HCT116 (cell line): ENCODE measurements at regions not wholly inside any gene's neighbourhood (a gene's known extent, or its start where the extent isn't known, plus 50 kb on each side); places are given as distances from the start of the nearest gene placed in this dataset.

Source experiments
- ATAC-seq: fragments of 200-7000 bp; cut with Tn5 transposase; 2 replicates; pipeline ENCODE4 v1.9.1; 2020; ENCODE audit warnings: mild to moderate bottlenecking, moderate library complexity
- BruUV-seq: library from RNA; stranded (reverse); fragments of 400-500 nt; replicated peaks from 2 replicates; lab custom pipeline; 2021; lab: Mats Ljungman, UMichigan
- CTCF ChIA-PET: fragments of 300-600 bp; sonication (Branson Sonifier 250); formaldehyde crosslinking; loops from one replicate; lab custom pipeline; 2021; ENCODE audit warnings: antibody characterized with exemption; lab: Charles Lee
- POLR2A ChIA-PET: fragments of 300-600, 350-600 bp; sonication (Branson Sonifier 250); formaldehyde crosslinking; loops from one replicate; lab custom pipeline; 2021; ENCODE audit warnings: antibody characterized with exemption; lab: Charles Lee
- RAD21 ChIA-PET, 2 experiments: fragments of 300-600 bp; sonication (Branson Sonifier 250); formaldehyde crosslinking; loops; one replicate each; lab custom pipeline; 2023; ENCODE audit warnings: low total read pairs in 2 of 2; ENCODE audit not compliant: uncharacterized antibody in 2 of 2, unreplicated experiment in 2 of 2, low non-redundant PET in 1 of 2; lab: Charles Lee
- DNase-seq: peaks from one replicate; pipeline ENCODE4 v3.0.0-alpha.2; 2010; ENCODE audit warnings: low read depth, low spot score
- H2AFZ ChIP-seq: fragments of 200-600 bp; shearing (Covaris generic), sonication (generic); 2 replicates; pipeline ENCODE4 v1.6.1; 2017; ENCODE audit warnings: low read depth, mixed run types, mixed read lengths, antibody characterized with exemption, low read length; ENCODE audit not compliant: poor library complexity, severe bottlenecking
- H3K27ac ChIP-seq: 2 replicates; pipeline ENCODE4 v1.5.1; 2012; ENCODE audit warnings: low read depth, low read length
- H3K27me3 ChIP-seq: fragments of 200-600 bp; sonication (generic); 2 replicates; pipeline ENCODE4 v1.6.1; 2016; ENCODE audit warnings: mixed run types, low read length, mixed read lengths; ENCODE audit not compliant: insufficient read depth
- H3K36me3 ChIP-seq, 2 experiments: fragments of 200-500 bp in 1 of 2; fragments of 200-600 bp in 1 of 2; sonication (Bioruptor generic) in 1 of 2; sonication (generic) in 1 of 2; 2 replicates each; pipeline versions ENCODE4 v1.5.1 to v1.6.1; 2014 to 2016; ENCODE audit warnings: low read length in 2 of 2, inconsistent platforms in 1 of 2, mixed read lengths in 1 of 2, mixed run types in 1 of 2; ENCODE audit not compliant: insufficient read depth in 2 of 2, control insufficient read depth in 1 of 2
- H3K4me1 ChIP-seq, 2 experiments: fragments of 200-600 bp in 1 of 2; sonication (generic) in 1 of 2; 2 replicates each; pipeline versions ENCODE4 v1.5.1 to v1.6.1; 2012 to 2017; ENCODE audit warnings: low read length in 2 of 2, inconsistent platforms in 1 of 2, mild to moderate bottlenecking in 1 of 2, mixed read lengths in 1 of 2, mixed run types in 1 of 2, moderate library complexity in 1 of 2; ENCODE audit not compliant: insufficient read depth in 2 of 2, control insufficient read depth in 1 of 2
- H3K4me2 ChIP-seq: fragments of 200-600 bp; sonication (generic); 2 replicates; pipeline ENCODE4 v1.6.1; 2017; ENCODE audit warnings: mixed run types, low read length, mixed read lengths
- H3K4me3 ChIP-seq, 2 experiments: fragments of 200-600 bp in 1 of 2; sonication (generic) in 1 of 2; replicated peaks in 1 of 2; 2 replicates each; pipeline ENCODE4 v1.5.1; 2011 to 2016; ENCODE audit warnings: low read length in 2 of 2, control low read depth in 1 of 2, low read depth in 1 of 2, mild to moderate bottlenecking in 1 of 2, mixed read lengths in 1 of 2, mixed run types in 1 of 2
- H3K79me2 ChIP-seq: fragments of 200-600 bp; sonication (generic); 2 replicates; pipeline ENCODE4 v1.6.1; 2017; ENCODE audit warnings: mild to moderate bottlenecking, mixed run types, low read length, moderate library complexity, mixed read lengths; ENCODE audit not compliant: insufficient read depth
- H3K9ac ChIP-seq: fragments of 200-600 bp; sonication (generic); 2 replicates; pipeline ENCODE4 v1.6.1; 2016; ENCODE audit warnings: low read length, mixed read lengths
- H3K9me2 ChIP-seq: fragments of 200-600 bp; sonication (generic), shearing (Covaris generic); 2 replicates; pipeline ENCODE4 v1.6.1; 2017; ENCODE audit warnings: mixed run types, mild to moderate bottlenecking, moderate library complexity; ENCODE audit not compliant: insufficient read depth
- H3K9me3 ChIP-seq, 2 experiments: fragments of 200-500 bp in 1 of 2; fragments of 200-600 bp in 1 of 2; sonication (Bioruptor generic) in 1 of 2; sonication (generic) in 1 of 2; 2 replicates each; pipeline ENCODE4 v1.6.1; 2014 to 2017; ENCODE audit warnings: low read length in 2 of 2, mixed read lengths in 2 of 2, inconsistent platforms in 1 of 2, low read depth in 1 of 2, mild to moderate bottlenecking in 1 of 2, mixed run types in 1 of 2, moderate library complexity in 1 of 2; ENCODE audit not compliant: control insufficient read depth in 1 of 2, insufficient read depth in 1 of 2
- H4K20me1 ChIP-seq: fragments of 200-600 bp; sonication (generic), shearing (Covaris generic); 2 replicates; pipeline ENCODE4 v1.6.1; 2017; ENCODE audit warnings: mixed run types, mild to moderate bottlenecking, moderate library complexity; ENCODE audit not compliant: insufficient read depth
- CEBPB ChIP-seq: IDR thresholded peaks from 2 replicates; pipeline ENCODE4 v1.6.1; 2012; ENCODE audit warnings: low read depth
- EGR1 ChIP-seq: IDR thresholded peaks from 2 replicates; pipeline ENCODE4 v1.6.1; 2012; ENCODE audit warnings: low read depth
- EZH2 ChIP-seq: fragments of 200-600 bp; sonication (generic); IDR thresholded peaks from 2 replicates; pipeline ENCODE4 v1.6.1; 2017; ENCODE audit warnings: antibody characterized with exemption, mixed run types
- EZH2phosphoT487 ChIP-seq: fragments of 200-600 bp; IDR thresholded peaks from 2 replicates; pipeline ENCODE4 v1.6.1; 2018; ENCODE audit warnings: antibody characterized with exemption, borderline replicate concordance
- FOSL1 ChIP-seq: IDR thresholded peaks from 2 replicates; pipeline ENCODE4 v1.6.1; 2012; ENCODE audit warnings: low read depth
- JUND ChIP-seq: IDR thresholded peaks from 2 replicates; pipeline ENCODE4 v1.6.1; 2012
- POLR2AphosphoS5 ChIP-seq: IDR thresholded peaks from 2 replicates; pipeline ENCODE4 v1.6.1; 2011; ENCODE audit warnings: mild to moderate bottlenecking, low read depth, low read length, moderate library complexity
- REST ChIP-seq: IDR thresholded peaks from 2 replicates; pipeline ENCODE4 v1.6.1; 2012; ENCODE audit warnings: low read depth
- SIN3A ChIP-seq: IDR thresholded peaks from 2 replicates; pipeline ENCODE4 v1.6.1; 2012; ENCODE audit warnings: low read depth
- TCF7L2 ChIP-seq: IDR thresholded peaks from 2 replicates; pipeline ENCODE4 v1.7.0; 2011; ENCODE audit warnings: borderline replicate concordance, inconsistent platforms; ENCODE audit not compliant: insufficient read depth, insufficient read length; ENCODE audit errors: extremely low read depth
- YY1 ChIP-seq: IDR thresholded peaks from 2 replicates; pipeline ENCODE4 v1.6.1; 2011; ENCODE audit warnings: low read length, low read depth, moderate library complexity, mild to moderate bottlenecking; ENCODE audit not compliant: insufficient replicate concordance; ENCODE audit errors: extremely low read depth
- ZBTB33 ChIP-seq: IDR thresholded peaks from 2 replicates; pipeline ENCODE4 v1.6.1; 2011; ENCODE audit warnings: mild to moderate bottlenecking, low read length, moderate library complexity; ENCODE audit not compliant: insufficient replicate concordance; ENCODE audit errors: extremely low read depth
- ZFX ChIP-seq: fragments of 450-650 bp; IDR thresholded peaks from 2 replicates; pipeline ENCODE4 v1.6.1; 2017
- intact Hi-C: fragments of 100-400 bp; cut with micrococcal nuclease; formaldehyde crosslinking; loops from 2 replicates; pipeline ENCODE4 v1.10.0; 2022
- TF ChIP-seq, protein P1 (sequence below): IDR thresholded peaks from 2 replicates; pipeline ENCODE4 v1.6.1; 2012
- TF ChIP-seq, protein P2 (sequence below): IDR thresholded peaks from 2 replicates; pipeline ENCODE4 v1.6.1; 2012

GRCh38 chr5:56575821-56576220 is 239.5 kb upstream of the MAP3K1 start:
- Histone ChIP-seq H3K9me3 (no peaks in the 10 kb centered on the region), H3K9me2 (no peaks in the 10 kb centered on the region), H3K36me3 (no peaks in the 10 kb centered on the region), H2AFZ (no peak overlapping the region), H3K27ac (no peak overlapping the region), H3K27me3 (peaks cover 9% of the 10 kb centered on the region; the same call in 1 of the 2 replicates), H3K4me1 (no peaks in the 10 kb centered on the region), H3K4me2 (no peak overlapping the region), H3K4me3 (no peak overlapping the region), H3K9ac (no peak overlapping the region), H4K20me1 (no peaks in the 10 kb centered on the region), H3K79me2 (no peaks in the 10 kb centered on the region)
- DNase-seq, result no peak
- ChIA-PET POLR2A (no interaction called here), RAD21 (no interaction called here), CTCF (no interaction called here)
- TF ChIP-seq EZH2phosphoT487, result no peak
- TF ChIP-seq REST, result no peak
- TF ChIP-seq, protein P1, sequence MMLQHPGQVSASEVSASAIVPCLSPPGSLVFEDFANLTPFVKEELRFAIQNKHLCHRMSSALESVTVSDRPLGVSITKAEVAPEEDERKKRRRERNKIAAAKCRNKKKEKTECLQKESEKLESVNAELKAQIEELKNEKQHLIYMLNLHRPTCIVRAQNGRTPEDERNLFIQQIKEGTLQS, result no peak
- TF ChIP-seq FOSL1, result no peak
- no peak for TF ChIP-seq YY1
- no peak for TF ChIP-seq JUND
- no peak for TF ChIP-seq ZBTB33
- no peak for TF ChIP-seq ZFX
- no peak for TF ChIP-seq POLR2AphosphoS5
- no peak for TF ChIP-seq EZH2
- no peak for TF ChIP-seq CEBPB
- TF ChIP-seq, protein P2, sequence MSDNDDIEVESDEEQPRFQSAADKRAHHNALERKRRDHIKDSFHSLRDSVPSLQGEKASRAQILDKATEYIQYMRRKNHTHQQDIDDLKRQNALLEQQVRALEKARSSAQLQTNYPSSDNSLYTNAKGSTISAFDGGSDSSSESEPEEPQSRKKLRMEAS, result no peak
- no peak for TF ChIP-seq EGR1
- no peak for TF ChIP-seq TCF7L2
- TF ChIP-seq SIN3A, result no peak
- BruUV-seq, result no TSS peak
- ATAC-seq, result no peak
- intact Hi-C loops, result no loop called here
